T-helper 9 cell (primary cell): ENCODE measurements at regions not wholly inside any gene's neighbourhood (a gene's known extent, or its start where the extent isn't known, plus 50 kb on each side); places are given as distances from the start of the nearest gene placed in this dataset.
"Not testable (repeated sequence)": the region's sequence is repeated elsewhere in the genome, so short reads cannot be mapped to it uniquely, and the experiment has no call there.

ENCODE experiments used
- DNase-seq: peaks from one replicate; pipeline ENCODE4 v3.0.0-alpha.2; 2020

- not testable (repeated sequence) for DNase-seq
Observed at GRCh38 chr18:57879924-57880323, 76.8 kb upstream of the ATP8B1 start.

- DNase-seq = no peak
Observed at GRCh38 chr18:57869221-57869620, 66.1 kb upstream of the ATP8B1 start.

DNA sequence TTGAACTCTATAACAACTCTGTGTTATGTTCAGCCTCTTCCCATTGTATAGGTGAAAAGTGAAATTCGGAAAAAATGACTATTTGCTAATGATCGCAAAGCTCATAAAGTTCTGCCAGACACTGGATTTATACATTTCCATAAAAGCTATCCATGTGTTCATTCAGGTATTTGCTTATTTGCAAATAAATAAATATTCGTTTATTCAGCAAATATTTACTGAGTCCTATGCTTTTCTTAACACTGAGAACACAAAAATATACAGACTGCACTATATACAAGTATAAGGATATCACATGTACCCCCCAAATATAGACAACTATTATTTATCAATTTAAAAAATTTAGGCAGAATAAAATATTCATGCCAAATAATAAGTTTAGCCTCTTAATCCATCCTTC is 63.2 kb upstream of the ATP8B1 start:
- no peak for DNase-seq

DNA sequence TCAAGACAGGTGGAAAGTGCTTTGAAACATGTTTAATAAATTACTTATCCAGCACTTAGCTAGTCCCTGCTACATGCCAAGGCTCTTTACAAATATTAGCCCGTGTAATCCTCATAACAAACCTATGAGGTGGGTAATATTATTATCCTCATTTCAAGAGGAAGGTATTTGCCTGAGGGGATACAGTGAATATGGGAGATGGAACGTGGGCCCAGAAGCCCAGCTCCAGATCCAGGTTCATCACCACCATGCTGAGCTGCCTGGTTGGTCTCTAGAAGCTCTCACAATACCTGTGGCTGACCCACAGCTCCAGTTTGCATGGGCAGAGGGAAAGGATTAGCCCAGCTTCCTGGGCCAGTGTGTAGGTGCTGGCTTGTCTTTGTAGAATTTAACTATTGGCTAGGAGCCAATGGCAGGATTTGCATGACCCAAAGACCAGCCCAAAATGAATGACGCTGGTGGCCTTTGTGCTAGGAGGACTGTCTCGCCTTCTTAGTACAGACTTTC is 61.6 kb upstream of the ATP8B1 start:
- no peak for DNase-seq

- DNase-seq = no peak
Observed at GRCh38 chr18:57863706-57864105, 60.6 kb upstream of the ATP8B1 start.

- DNase-seq = no peak
Observed at GRCh38 chr18:57859314-57859713, 56.2 kb upstream of the ATP8B1 start.

DNA sequence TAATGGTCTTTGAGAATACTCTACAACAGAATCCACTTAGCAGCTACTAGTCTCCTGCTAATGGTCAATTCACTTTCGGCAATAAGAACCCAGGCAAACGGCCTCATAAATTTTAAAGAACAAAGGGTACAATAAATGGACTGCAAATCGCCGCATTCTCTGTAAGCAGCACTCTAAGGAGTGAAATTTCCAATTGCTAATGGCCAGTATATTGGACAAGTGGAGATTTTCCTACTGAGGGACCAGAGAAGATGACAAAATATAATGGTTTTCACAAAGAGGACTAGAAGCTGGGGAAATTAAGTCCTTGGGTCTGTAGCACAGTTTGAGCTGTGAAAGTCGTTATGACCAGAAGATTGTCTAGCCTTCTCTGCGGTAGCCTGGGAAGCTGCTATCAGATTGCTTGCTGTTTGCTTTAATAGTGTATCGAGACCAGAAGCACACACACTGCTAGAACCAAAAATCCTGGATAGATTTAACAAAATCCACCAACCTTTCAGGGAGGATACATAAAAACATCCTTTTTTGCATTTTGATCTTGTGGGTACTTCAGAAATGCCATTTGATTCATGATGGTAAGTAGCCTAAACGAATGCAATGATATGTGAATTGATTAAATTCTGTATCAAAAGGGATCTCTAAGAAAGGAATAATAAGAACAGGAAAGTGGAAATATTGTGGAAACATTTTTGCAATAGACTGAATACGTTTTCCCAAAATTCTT is 53.6 kb upstream of the ATP8B1 start:
- no peak for DNase-seq

GRCh38 chr18:57856128-57856527 is 53.0 kb upstream of the ATP8B1 start:
- no peak for DNase-seq

GRCh38 chr18:57855551-57855950 is 52.4 kb upstream of the ATP8B1 start:
- DNase-seq = no peak

DNA sequence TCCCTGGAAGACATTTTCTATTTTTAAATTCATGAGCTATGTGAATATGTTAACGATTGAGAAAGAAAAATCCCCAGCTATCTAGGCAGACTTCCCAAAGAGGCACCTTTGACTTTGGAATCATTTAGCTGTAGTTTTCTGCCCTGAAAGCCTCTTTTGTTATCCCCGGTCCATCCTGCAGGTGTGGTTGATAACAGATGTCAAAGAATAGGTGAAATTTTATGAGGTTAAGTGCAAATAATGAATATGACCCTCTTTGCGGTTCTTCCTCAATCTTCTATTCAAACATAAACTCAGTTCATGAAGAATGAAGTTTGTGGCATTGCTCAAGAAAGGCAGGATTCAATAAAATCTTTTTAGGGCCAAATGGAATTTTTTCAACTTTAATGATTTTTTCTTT is 51.6 kb upstream of the ATP8B1 start:
- DNase-seq = no peak

- DNase-seq = no peak
Observed at GRCh38 chr18:57853864-57854263, 50.7 kb upstream of the ATP8B1 start.

GRCh38 chr18:57853133-57853532 is 50.0 kb upstream of the ATP8B1 start:
- DNase-seq = no peak
